Adrenal gland (tissue), 5 donors: ENCODE measurements at regions not wholly inside any gene's neighbourhood (a gene's known extent, or its start where the extent isn't known, plus 50 kb on each side); places are given as distances from the start of the nearest gene placed in this dataset.

Source experiments
- POLR2A ChIP-seq, 2 donors: fragments of 450-650 bp; IDR thresholded peaks; one replicate each; pipeline ENCODE4 v1.6.1; 2017; ENCODE audit warnings: antibody characterized with exemption in 2 of 2, mild to moderate bottlenecking in 2 of 2, moderate library complexity in 1 of 2
- TF ChIP-seq, protein P1 (sequence below), 6 experiments: fragments of 450-650 bp in 4 of 6; fragments of 200-600 bp in 2 of 6; sonication (generic) in 1 of 6; IDR thresholded peaks; 1 replicate in 5 of 6; 2 replicates in 1 of 6; pipeline versions ENCODE4 v1.5.1 to v1.8.0; 2016 to 2021; ENCODE audit warnings: antibody characterized with exemption in 6 of 6, mild to moderate bottlenecking in 2 of 6, moderate library complexity in 1 of 6
- donor health status: DM: no; HTN: no; CAD: no.

DNA sequence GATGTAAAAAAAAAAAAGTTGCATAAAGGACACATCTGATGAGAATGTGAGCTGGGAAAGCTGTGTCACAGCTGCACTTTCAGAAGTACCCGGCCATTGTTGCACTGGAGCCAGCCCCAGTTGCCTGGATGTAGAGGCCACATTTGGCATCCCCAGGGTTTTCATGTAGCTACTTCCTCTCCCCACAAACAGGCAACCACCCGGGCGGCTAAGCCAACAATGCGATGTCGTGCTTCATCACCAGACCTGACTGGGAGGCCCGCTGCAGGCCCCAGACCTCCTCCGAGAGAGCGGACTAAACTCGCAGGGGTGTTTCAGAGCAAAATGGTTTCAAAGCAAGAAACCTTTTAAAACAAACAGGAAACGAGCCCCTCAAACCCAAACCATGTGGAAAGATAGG lies 142.3 kb downstream of the TMCO5A start:
- TF ChIP-seq POLR2A (IDR thresholded peaks at IDR 0.05): no peak
- TF ChIP-seq, protein P1, sequence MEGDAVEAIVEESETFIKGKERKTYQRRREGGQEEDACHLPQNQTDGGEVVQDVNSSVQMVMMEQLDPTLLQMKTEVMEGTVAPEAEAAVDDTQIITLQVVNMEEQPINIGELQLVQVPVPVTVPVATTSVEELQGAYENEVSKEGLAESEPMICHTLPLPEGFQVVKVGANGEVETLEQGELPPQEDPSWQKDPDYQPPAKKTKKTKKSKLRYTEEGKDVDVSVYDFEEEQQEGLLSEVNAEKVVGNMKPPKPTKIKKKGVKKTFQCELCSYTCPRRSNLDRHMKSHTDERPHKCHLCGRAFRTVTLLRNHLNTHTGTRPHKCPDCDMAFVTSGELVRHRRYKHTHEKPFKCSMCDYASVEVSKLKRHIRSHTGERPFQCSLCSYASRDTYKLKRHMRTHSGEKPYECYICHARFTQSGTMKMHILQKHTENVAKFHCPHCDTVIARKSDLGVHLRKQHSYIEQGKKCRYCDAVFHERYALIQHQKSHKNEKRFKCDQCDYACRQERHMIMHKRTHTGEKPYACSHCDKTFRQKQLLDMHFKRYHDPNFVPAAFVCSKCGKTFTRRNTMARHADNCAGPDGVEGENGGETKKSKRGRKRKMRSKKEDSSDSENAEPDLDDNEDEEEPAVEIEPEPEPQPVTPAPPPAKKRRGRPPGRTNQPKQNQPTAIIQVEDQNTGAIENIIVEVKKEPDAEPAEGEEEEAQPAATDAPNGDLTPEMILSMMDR (IDR thresholded peaks at IDR 0.05): no peak
